Neural progenitor cell (in vitro differentiated cells): ENCODE measurements at regions not wholly inside any gene's neighbourhood (a gene's known extent, or its start where the extent isn't known, plus 50 kb on each side); places are given as distances from the start of the nearest gene placed in this dataset.
"Not testable (repeated sequence)": the region's sequence is repeated elsewhere in the genome, so short reads cannot be mapped to it uniquely, and the experiment has no call there.

ENCODE experiments used
- DNase-seq: peaks from one replicate; pipeline ENCODE4 v3.0.0-alpha.2; 2016; ENCODE audit warnings: low spot score
- H2AFZ ChIP-seq: fragments of 200-600 bp; sonication (generic); replicated peaks from 2 replicates; pipeline ENCODE4 v1.6.1; 2016; ENCODE audit warnings: antibody characterized with exemption
- H3F3A ChIP-seq: fragments of 200-600 bp; sonication (generic); 2 replicates; pipeline ENCODE4 v1.6.1; 2016; ENCODE audit warnings: antibody characterized with exemption, low read depth
- H3K27ac ChIP-seq: fragments of 200-600 bp; sonication (generic); 2 replicates; pipeline ENCODE4 v1.5.1; 2016; ENCODE audit warnings: mild to moderate bottlenecking
- H3K27me3 ChIP-seq: fragments of 200-600 bp; sonication (generic); 2 replicates; pipeline ENCODE4 v1.6.1; 2016; ENCODE audit warnings: mild to moderate bottlenecking, moderate library complexity
- H3K36me3 ChIP-seq: fragments of 200-600 bp; sonication (generic); 2 replicates; pipeline ENCODE4 v1.5.1; 2016
- H3K4me1 ChIP-seq: fragments of 200-600 bp; sonication (generic); 2 replicates; pipeline ENCODE4 v1.6.1; 2016; ENCODE audit warnings: mixed run types
- H3K4me2 ChIP-seq: fragments of 200-600 bp; sonication (generic); 2 replicates; pipeline ENCODE4 v1.6.1; 2016
- H3K4me3 ChIP-seq: fragments of 200-600 bp; sonication (generic); 2 replicates; pipeline ENCODE4 v1.5.1; 2016
- H3K79me2 ChIP-seq: fragments of 200-600 bp; sonication (generic); 2 replicates; pipeline ENCODE4 v1.6.1; 2016; ENCODE audit warnings: low read depth
- H3K9ac ChIP-seq: fragments of 200-600 bp; sonication (generic); 2 replicates; pipeline ENCODE4 v1.6.1; 2016
- H3K9me3 ChIP-seq: fragments of 200-600 bp; sonication (generic); 2 replicates; pipeline ENCODE4 v1.5.1; 2016; ENCODE audit warnings: low read depth
- H4K20me1 ChIP-seq: fragments of 200-600 bp; sonication (generic); 2 replicates; pipeline ENCODE4 v1.6.1; 2016; ENCODE audit warnings: low read depth
- H3K27ac Mint-ChIP-seq: 3 replicates; pipeline ENCODE4 v1.8.0; 2021; ENCODE audit warnings: mixed read lengths
- H3K27me3 Mint-ChIP-seq: 2 replicates; pipeline ENCODE4 v1.8.0; 2022; ENCODE audit warnings: low read depth, mild to moderate bottlenecking, inconsistent platforms, moderate library complexity, mixed read lengths; ENCODE audit not compliant: insufficient read depth
- H3K36me3 Mint-ChIP-seq: 3 replicates; pipeline ENCODE4 v1.8.0; 2021; ENCODE audit warnings: mixed read lengths
- H3K4me1 Mint-ChIP-seq: 3 replicates; pipeline ENCODE4 v1.8.0; 2021; ENCODE audit warnings: mixed read lengths
- H3K4me3 Mint-ChIP-seq: 3 replicates; pipeline ENCODE4 v1.8.0; 2021; ENCODE audit warnings: mild to moderate bottlenecking, moderate library complexity, mixed read lengths
- H3K9me3 Mint-ChIP-seq: 3 replicates; pipeline ENCODE4 v1.8.0; 2020; ENCODE audit warnings: mixed read lengths
- EZH2 ChIP-seq: fragments of 200-600 bp; sonication (generic); IDR thresholded peaks from 2 replicates; pipeline ENCODE4 v1.6.1; 2017; ENCODE audit warnings: antibody characterized with exemption, mild to moderate bottlenecking, moderate library complexity
- EZH2phosphoT487 ChIP-seq: fragments of 200-600 bp; sonication (generic); IDR thresholded peaks from 2 replicates; pipeline ENCODE4 v1.6.1; 2017; ENCODE audit warnings: antibody characterized with exemption
- TF ChIP-seq, protein P1 (sequence below): fragments of 200-600 bp; sonication (generic); IDR thresholded peaks from 2 replicates; pipeline ENCODE4 v1.5.1; 2017; ENCODE audit warnings: antibody characterized with exemption, mild to moderate bottlenecking

DNA sequence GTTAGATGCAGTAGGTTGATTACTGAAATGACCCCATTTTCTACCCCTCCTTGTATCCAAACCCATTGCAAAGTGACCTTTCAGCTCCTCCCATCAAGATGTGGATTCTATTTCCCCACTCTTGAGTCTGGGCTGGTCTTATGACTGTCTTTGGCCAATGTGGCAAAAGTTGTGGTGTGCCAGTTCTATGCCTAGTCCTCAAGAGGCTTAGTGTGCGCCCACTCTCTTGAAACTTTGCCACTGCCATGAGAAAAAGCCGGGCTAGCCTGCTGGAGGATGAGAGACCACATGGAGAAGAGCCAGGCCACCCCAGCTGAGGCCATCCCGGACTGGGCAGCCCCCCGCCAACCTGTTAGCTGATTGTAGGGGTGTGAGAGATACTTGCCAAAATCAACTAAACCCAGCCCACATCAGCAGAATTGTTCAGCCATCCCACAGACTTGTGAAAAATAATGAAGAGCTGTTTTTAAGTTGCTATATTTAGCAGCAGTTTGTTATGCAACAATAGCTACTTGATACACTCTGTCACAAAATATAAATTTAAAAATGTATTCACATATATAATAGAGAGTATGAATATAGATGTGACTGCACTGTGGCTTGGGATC is 131.0 kb upstream of the PALS2 start:
- H2AFZ ChIP-seq = no peak overlapping the region
- no peaks in the 10 kb centered on the region for H3K9me3 ChIP-seq
- H3K9me3 Mint-ChIP-seq = no peaks in the 10 kb centered on the region

DNA sequence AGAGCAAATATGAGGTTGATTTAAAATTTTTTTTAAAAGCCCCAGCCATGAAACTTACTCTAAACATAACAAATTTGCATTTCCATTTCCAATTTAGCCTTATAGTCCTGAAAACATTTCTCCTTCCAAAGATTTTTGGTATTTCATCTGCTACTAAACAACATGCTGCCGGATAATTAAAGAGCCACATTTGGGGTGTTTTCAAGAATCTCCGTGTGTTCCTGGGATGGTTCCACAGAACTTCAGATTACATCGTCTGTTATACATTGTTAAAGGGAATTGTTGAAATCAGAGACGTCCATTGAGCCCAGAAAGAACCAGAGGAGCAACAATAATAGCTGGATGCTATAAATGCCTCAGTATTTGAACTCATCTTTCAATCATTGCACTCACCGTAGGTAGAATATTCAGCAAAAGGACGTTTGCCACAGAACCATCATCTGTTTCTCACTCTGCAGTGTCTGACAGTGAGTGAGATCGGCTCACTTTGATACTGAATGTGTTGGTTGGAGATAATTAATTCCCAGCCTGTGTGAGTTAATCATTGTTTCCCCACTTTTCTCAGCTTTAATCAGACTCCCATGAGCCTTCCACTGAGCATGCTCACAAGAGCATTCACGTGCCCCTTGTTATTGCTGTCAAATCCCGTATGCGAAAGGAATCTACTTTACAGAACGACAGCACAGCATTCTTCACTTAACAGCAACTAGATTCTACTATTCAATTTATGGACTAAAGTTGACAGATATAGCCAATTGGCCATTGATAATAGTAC is 128.4 kb upstream of the PALS2 start:
- Histone ChIP-seq H3K4me1 (no peaks in the 10 kb centered on the region), H2AFZ (peak overlapping the region; percentile 55), H3K9ac (no peak overlapping the region), H3K4me2 (no peak overlapping the region), H4K20me1 (no peaks in the 10 kb centered on the region), H3K79me2 (no peaks in the 10 kb centered on the region), H3F3A (no peaks in the 10 kb centered on the region), H3K4me3 (no peak overlapping the region), H3K27me3 (no peaks in the 10 kb centered on the region), H3K9me3 (no peaks in the 10 kb centered on the region), H3K27ac (no peak overlapping the region), H3K36me3 (no peaks in the 10 kb centered on the region)
- Mint-ChIP-seq H3K4me1 (no peaks in the 10 kb centered on the region), H3K27ac (no peak overlapping the region), H3K27me3 (peaks cover 11% of the 10 kb centered on the region), H3K4me3 (no peak overlapping the region), H3K36me3 (no peaks in the 10 kb centered on the region), H3K9me3 (no peaks in the 10 kb centered on the region)
- TF ChIP-seq EZH2phosphoT487 = no peak
- TF ChIP-seq EZH2 = no peak
- TF ChIP-seq, protein P1, sequence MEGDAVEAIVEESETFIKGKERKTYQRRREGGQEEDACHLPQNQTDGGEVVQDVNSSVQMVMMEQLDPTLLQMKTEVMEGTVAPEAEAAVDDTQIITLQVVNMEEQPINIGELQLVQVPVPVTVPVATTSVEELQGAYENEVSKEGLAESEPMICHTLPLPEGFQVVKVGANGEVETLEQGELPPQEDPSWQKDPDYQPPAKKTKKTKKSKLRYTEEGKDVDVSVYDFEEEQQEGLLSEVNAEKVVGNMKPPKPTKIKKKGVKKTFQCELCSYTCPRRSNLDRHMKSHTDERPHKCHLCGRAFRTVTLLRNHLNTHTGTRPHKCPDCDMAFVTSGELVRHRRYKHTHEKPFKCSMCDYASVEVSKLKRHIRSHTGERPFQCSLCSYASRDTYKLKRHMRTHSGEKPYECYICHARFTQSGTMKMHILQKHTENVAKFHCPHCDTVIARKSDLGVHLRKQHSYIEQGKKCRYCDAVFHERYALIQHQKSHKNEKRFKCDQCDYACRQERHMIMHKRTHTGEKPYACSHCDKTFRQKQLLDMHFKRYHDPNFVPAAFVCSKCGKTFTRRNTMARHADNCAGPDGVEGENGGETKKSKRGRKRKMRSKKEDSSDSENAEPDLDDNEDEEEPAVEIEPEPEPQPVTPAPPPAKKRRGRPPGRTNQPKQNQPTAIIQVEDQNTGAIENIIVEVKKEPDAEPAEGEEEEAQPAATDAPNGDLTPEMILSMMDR = no peak
- DNase-seq = no peak

More for the DNA sequence above, 131.0 kb upstream of the PALS2 start:
- no peak overlapping the region for H3K4me3 Mint-ChIP-seq
- no peaks in the 10 kb centered on the region for H3K79me2 ChIP-seq
- no peaks in the 10 kb centered on the region for H3K36me3 Mint-ChIP-seq
- no peak overlapping the region for H3K9ac ChIP-seq
- no peaks in the 10 kb centered on the region for H3K36me3 ChIP-seq
- DNase-seq = no peak
- TF ChIP-seq, protein P1 = no peak
- TF ChIP-seq EZH2 (no peak), EZH2phosphoT487 (no peak)
- H3K4me3 ChIP-seq = no peak overlapping the region
- H3K4me1 Mint-ChIP-seq = no peaks in the 10 kb centered on the region
- no peaks in the 10 kb centered on the region for H3F3A ChIP-seq
- H3K4me2 ChIP-seq = no peak overlapping the region
- no peaks in the 10 kb centered on the region for H3K4me1 ChIP-seq
- H3K27me3 Mint-ChIP-seq = peaks cover 6% of the 10 kb centered on the region
- no peak overlapping the region for H3K27ac Mint-ChIP-seq
- H3K27me3 ChIP-seq = no peaks in the 10 kb centered on the region
- no peaks in the 10 kb centered on the region for H4K20me1 ChIP-seq
- no peak overlapping the region for H3K27ac ChIP-seq

DNA sequence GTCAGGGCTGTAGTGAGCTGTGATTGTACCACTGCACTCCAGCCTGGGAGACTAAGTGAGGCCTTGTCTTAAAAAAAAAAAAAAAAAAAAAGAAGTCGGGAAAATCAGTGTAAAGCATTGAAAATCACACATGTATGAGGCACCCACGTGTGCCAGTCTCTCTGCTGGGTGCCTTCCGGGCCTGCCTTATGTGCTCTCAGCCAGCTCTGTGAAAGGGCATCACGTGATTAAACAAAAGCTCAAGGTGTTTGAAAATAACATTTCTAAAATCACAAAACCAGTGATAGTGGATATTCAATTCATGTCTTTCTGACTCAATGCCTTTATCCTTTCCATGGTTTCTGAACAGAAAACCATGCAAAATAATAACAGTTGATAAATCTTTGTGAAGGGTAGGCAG is 125.2 kb upstream of the PALS2 start:
- no peaks in the 10 kb centered on the region for H3K9me3 Mint-ChIP-seq
- H3K4me2 ChIP-seq = no peak overlapping the region
- no peak overlapping the region for H2AFZ ChIP-seq
- H3K9ac ChIP-seq = no peak overlapping the region
- no peaks in the 10 kb centered on the region for H3K79me2 ChIP-seq
- H3K9me3 ChIP-seq = no peaks in the 10 kb centered on the region
- H3K4me1 Mint-ChIP-seq = no peaks in the 10 kb centered on the region
- H3K4me3 Mint-ChIP-seq = no peak overlapping the region
- no peak overlapping the region for H3K4me3 ChIP-seq
- no peak for DNase-seq
- no peaks in the 10 kb centered on the region for H3F3A ChIP-seq
- no peaks in the 10 kb centered on the region for H3K36me3 Mint-ChIP-seq
- no peak overlapping the region for H3K27ac ChIP-seq
- H3K36me3 ChIP-seq = no peaks in the 10 kb centered on the region
- TF ChIP-seq EZH2phosphoT487 (no peak), EZH2 (no peak)
- TF ChIP-seq, protein P1 = no peak
- no peaks in the 10 kb centered on the region for H3K27me3 ChIP-seq
- H3K27me3 Mint-ChIP-seq = peaks cover 11% of the 10 kb centered on the region
- no peak overlapping the region for H3K27ac Mint-ChIP-seq
- no peaks in the 10 kb centered on the region for H4K20me1 ChIP-seq
- H3K4me1 ChIP-seq = no peaks in the 10 kb centered on the region

DNA sequence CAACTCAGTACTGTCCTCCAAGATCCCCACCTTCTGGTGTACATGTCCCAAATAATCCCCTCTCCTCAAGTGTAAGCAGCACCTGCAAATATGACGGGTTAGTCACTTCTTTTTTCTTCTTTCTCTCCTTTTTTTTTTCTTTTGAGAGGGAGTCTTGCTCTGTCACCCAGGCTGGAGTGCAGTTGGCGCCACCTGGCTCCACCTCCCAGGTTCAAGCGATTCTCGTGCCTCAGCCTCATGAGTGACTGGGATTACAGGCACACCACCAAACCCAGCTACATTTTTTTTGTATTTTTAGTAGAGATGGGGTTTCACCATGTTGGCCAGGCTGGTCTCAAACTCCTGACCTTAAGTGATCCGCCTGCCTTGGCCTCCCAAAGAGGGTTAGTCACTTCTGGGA is 123.8 kb upstream of the PALS2 start:
- H3K4me3 ChIP-seq, H3K4me3 Mint-ChIP-seq, H3K9me3 ChIP-seq, H3K36me3 ChIP-seq, H4K20me1 ChIP-seq, H3K79me2 ChIP-seq, H3K36me3 Mint-ChIP-seq, H3K9ac ChIP-seq, DNase-seq, H3K4me1 ChIP-seq, H3K27me3 ChIP-seq, H2AFZ ChIP-seq, H3F3A ChIP-seq, H3K9me3 Mint-ChIP-seq, H3K27ac ChIP-seq, H3K4me1 Mint-ChIP-seq, H3K4me2 ChIP-seq, H3K27ac Mint-ChIP-seq: not testable (repeated sequence)
- peaks cover 11% of the 10 kb centered on the region for H3K27me3 Mint-ChIP-seq
